C4-2B (cell line): ENCODE measurements at regions not wholly inside any gene's neighbourhood (a gene's known extent, or its start where the extent isn't known, plus 50 kb on each side); places are given as distances from the start of the nearest gene placed in this dataset.

Source experiments
- H3K27ac ChIP-seq: fragments of 450-650 bp; 2 replicates; pipeline ENCODE4 v1.5.1; 2017
- ZFX ChIP-seq: fragments of 450-650 bp; IDR thresholded peaks from 2 replicates; pipeline ENCODE4 v1.6.1; 2017
- TF ChIP-seq, protein P1 (sequence below): fragments of 450-650 bp; conservative IDR thresholded peaks from 2 replicates; pipeline ENCODE4 v1.5.1; 2017; ENCODE audit warnings: mild to moderate bottlenecking

GRCh38 chr11:97349201-97349600, 959.4 kb downstream of the JRKL start:
- TF ChIP-seq, protein P1, sequence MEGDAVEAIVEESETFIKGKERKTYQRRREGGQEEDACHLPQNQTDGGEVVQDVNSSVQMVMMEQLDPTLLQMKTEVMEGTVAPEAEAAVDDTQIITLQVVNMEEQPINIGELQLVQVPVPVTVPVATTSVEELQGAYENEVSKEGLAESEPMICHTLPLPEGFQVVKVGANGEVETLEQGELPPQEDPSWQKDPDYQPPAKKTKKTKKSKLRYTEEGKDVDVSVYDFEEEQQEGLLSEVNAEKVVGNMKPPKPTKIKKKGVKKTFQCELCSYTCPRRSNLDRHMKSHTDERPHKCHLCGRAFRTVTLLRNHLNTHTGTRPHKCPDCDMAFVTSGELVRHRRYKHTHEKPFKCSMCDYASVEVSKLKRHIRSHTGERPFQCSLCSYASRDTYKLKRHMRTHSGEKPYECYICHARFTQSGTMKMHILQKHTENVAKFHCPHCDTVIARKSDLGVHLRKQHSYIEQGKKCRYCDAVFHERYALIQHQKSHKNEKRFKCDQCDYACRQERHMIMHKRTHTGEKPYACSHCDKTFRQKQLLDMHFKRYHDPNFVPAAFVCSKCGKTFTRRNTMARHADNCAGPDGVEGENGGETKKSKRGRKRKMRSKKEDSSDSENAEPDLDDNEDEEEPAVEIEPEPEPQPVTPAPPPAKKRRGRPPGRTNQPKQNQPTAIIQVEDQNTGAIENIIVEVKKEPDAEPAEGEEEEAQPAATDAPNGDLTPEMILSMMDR: no peak
- no peak for TF ChIP-seq ZFX
- no peak overlapping the region for H3K27ac ChIP-seq

DNA sequence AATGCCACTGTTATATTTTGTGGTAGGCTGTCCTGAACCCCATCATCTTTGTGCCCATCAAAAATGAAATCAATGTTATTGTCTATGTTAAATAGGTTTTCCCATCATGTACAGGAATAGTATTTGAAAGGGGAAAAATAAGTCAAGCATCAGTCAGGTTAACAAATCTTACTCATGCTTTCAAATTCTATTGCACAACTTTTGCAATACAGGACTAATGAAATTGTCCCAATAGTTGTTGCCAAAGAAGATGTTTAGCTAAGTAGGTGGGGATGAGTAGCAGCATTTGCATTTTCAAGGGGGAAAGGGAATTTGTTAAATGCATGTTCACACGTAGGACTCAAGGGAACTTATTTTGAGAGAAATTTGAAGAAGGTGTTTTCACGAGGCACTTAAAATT, 962.1 kb downstream of the JRKL start:
- TF ChIP-seq ZFX: no peak
- TF ChIP-seq, protein P1: no peak
- H3K27ac ChIP-seq: no peak overlapping the region

DNA sequence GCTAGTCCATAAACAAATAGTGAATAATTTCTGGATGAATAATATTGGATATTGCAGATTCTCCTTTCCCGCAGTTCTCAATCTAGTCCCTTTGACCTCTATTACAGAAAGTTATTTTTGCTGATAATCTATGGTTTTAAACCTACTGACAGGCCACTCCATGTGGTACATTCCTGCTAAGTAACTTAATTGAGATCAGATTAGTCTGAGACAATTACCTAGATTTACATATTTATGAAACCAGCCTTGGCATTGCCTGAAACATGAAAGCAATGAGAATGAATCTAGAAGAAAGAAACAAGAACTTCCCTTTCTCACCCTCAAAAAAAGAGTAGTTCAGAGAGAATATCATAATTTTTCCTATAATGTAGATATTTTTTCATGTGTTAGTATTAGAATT, 964.2 kb downstream of the JRKL start:
- no peak overlapping the region for H3K27ac ChIP-seq
- no peak for TF ChIP-seq ZFX
- TF ChIP-seq, protein P1: no peak

DNA sequence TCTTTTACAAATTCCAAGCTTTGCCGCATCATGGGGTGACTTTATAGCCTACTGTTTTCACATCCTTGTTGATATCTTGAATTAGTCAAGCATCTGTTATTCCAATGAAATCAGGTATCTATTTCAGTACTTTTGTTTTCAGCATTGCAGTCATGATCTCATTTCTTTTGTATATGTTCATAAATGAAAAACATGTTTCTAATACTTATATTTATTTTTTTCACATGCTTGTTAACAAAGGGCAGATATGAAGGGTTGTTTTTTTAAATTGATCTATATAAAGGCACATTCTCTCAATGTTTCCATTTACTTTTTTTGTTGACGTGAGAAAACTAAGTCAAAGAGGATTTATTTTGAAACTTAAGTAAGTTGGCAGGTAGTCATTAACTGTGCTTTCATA, 964.8 kb downstream of the JRKL start:
- no peak for TF ChIP-seq ZFX
- TF ChIP-seq, protein P1: no peak
- no peak overlapping the region for H3K27ac ChIP-seq

- TF ChIP-seq, protein P1: no peak
- no peak for TF ChIP-seq ZFX
- H3K27ac ChIP-seq: no peak overlapping the region
These were observed 965.4 kb downstream of the JRKL start for GRCh38 chr11:97355230-97355629.

DNA sequence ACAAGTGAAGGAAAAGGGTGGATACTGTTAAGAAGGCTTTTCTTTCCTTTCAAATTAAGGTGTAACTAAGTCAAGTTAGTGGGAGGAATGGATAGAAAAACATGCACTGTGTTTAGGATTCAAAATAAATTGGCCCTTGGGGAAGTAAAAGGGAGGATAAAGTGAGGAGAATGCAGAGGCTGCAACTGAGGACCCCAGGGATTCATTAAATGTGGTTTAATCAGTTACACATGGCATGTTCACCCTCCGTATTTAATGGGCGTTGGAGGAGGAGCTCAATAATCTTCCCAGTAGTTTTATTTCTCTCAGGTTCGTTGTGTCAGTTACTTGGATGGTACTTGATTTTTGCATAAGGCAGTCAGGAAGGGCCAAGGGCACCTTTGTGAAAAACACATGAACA, 966.3 kb downstream of the JRKL start:
- no peak overlapping the region for H3K27ac ChIP-seq
- no peak for TF ChIP-seq ZFX
- TF ChIP-seq, protein P1: no peak

- TF ChIP-seq ZFX: no peak
- TF ChIP-seq, protein P1: no peak
- H3K27ac ChIP-seq: no peak overlapping the region
These were observed 969.2 kb downstream of the JRKL start for GRCh38 chr11:97359016-97359415.
